ENCODE measurements at regions not wholly inside any gene's neighbourhood (a gene's known extent, or its start where the extent isn't known, plus 50 kb on each side); places are given as distances from the start of the nearest gene placed in this dataset.

GRCh38 chr11:80320226-80320625 lies 879.4 kb upstream of the TENM4 start:
- no peak overlapping the region for H3K27ac ChIP-seq
- no peak overlapping the region for H2AFZ ChIP-seq (replicated peaks)
- H4K20me1 ChIP-seq (ENCODE audit: low read depth) = no peaks in the 10 kb centered on the region
- no peaks in the 10 kb centered on the region for H3K27me3 ChIP-seq
- TF ChIP-seq CTCF (IDR thresholded peaks at IDR 0.05) = no peak
- no peak for TF ChIP-seq EZH2phosphoT487 (IDR thresholded peaks at IDR 0.05)
- TF ChIP-seq EZH2 (IDR thresholded peaks at IDR 0.05) = no peak
- Mint-ChIP-seq H3K36me3 (no peaks in the 10 kb centered on the region), H3K9me3 (no peaks in the 10 kb centered on the region), H3K4me3 (no peak overlapping the region), H3K27ac (no peak overlapping the region), H3K4me1 (peaks cover 2% of the 10 kb centered on the region), H3K27me3 (ENCODE audit: insufficient read depth, low read depth) (no peaks in the 10 kb centered on the region)
- H3K36me3 ChIP-seq = no peaks in the 10 kb centered on the region
- H3K9me3 ChIP-seq (ENCODE audit: low read depth) = no peaks in the 10 kb centered on the region
- no peak overlapping the region for H3K9ac ChIP-seq
- no peaks in the 10 kb centered on the region for H3K4me1 ChIP-seq
- H3F3A ChIP-seq (ENCODE audit: low read depth) = no peaks in the 10 kb centered on the region
- H3K4me3 ChIP-seq = no peak overlapping the region
- no peak for DNase-seq (ENCODE audit: low spot score)
- peak overlapping the region; percentile 3 for H3K4me2 ChIP-seq
- H3K79me2 ChIP-seq (ENCODE audit: low read depth) = no peaks in the 10 kb centered on the region

GRCh38 chr11:80317612-80318011 lies 876.8 kb upstream of the TENM4 start:
- Histone ChIP-seq H2AFZ (replicated peaks) (no peak overlapping the region), H3K4me1 (no peaks in the 10 kb centered on the region), H4K20me1 (ENCODE audit: low read depth) (no peaks in the 10 kb centered on the region), H3K27me3 (no peaks in the 10 kb centered on the region), H3K9me3 (ENCODE audit: low read depth) (no peaks in the 10 kb centered on the region), H3K9ac (no peak overlapping the region), H3K79me2 (ENCODE audit: low read depth) (no peaks in the 10 kb centered on the region), H3K27ac (no peak overlapping the region), H3K4me2 (no peak overlapping the region), H3K36me3 (no peaks in the 10 kb centered on the region), H3F3A (ENCODE audit: low read depth) (no peaks in the 10 kb centered on the region), H3K4me3 (no peak overlapping the region)
- TF ChIP-seq EZH2 (IDR thresholded peaks at IDR 0.05) (no peak), CTCF (IDR thresholded peaks at IDR 0.05) (no peak), EZH2phosphoT487 (IDR thresholded peaks at IDR 0.05) (no peak)
- DNase-seq (ENCODE audit: low spot score) = no peak
- H3K27ac Mint-ChIP-seq = no peak overlapping the region
- H3K27me3 Mint-ChIP-seq (ENCODE audit: insufficient read depth, low read depth) = no peaks in the 10 kb centered on the region
- no peak overlapping the region for H3K4me3 Mint-ChIP-seq
- H3K4me1 Mint-ChIP-seq = peaks cover 2% of the 10 kb centered on the region
- H3K9me3 Mint-ChIP-seq = no peaks in the 10 kb centered on the region
- no peaks in the 10 kb centered on the region for H3K36me3 Mint-ChIP-seq

GRCh38 chr11:80315200-80315599 lies 874.4 kb upstream of the TENM4 start:
- no peaks in the 10 kb centered on the region for H3K4me1 Mint-ChIP-seq
- no peak overlapping the region for H3K27ac Mint-ChIP-seq

More at GRCh38 chr11:80315200-80315599, 874.4 kb upstream of the TENM4 start:
- TF ChIP-seq EZH2 (IDR thresholded peaks at IDR 0.05) = no peak
- TF ChIP-seq EZH2phosphoT487 (IDR thresholded peaks at IDR 0.05) = no peak
- no peak for TF ChIP-seq CTCF (IDR thresholded peaks at IDR 0.05)
- DNase-seq (ENCODE audit: low spot score) = no peak
- Histone ChIP-seq H3K4me3 (no peak overlapping the region), H3K27ac (no peak overlapping the region), H4K20me1 (ENCODE audit: low read depth) (no peaks in the 10 kb centered on the region), H3K79me2 (ENCODE audit: low read depth) (no peaks in the 10 kb centered on the region), H3K9me3 (ENCODE audit: low read depth) (no peaks in the 10 kb centered on the region), H3K27me3 (no peaks in the 10 kb centered on the region), H3K4me1 (no peaks in the 10 kb centered on the region), H2AFZ (replicated peaks) (no peak overlapping the region), H3F3A (ENCODE audit: low read depth) (no peaks in the 10 kb centered on the region), H3K9ac (no peak overlapping the region), H3K4me2 (no peak overlapping the region), H3K36me3 (no peaks in the 10 kb centered on the region)
- Mint-ChIP-seq H3K4me3 (no peak overlapping the region), H3K9me3 (no peaks in the 10 kb centered on the region), H3K36me3 (no peaks in the 10 kb centered on the region), H3K27me3 (ENCODE audit: insufficient read depth, low read depth) (no peaks in the 10 kb centered on the region)

Measured in neural progenitor cell (in vitro differentiated cells).